ENCODE measurements at regions not wholly inside any gene's neighbourhood (a gene's known extent, or its start where the extent isn't known, plus 50 kb on each side); places are given as distances from the start of the nearest gene placed in this dataset.

DNA sequence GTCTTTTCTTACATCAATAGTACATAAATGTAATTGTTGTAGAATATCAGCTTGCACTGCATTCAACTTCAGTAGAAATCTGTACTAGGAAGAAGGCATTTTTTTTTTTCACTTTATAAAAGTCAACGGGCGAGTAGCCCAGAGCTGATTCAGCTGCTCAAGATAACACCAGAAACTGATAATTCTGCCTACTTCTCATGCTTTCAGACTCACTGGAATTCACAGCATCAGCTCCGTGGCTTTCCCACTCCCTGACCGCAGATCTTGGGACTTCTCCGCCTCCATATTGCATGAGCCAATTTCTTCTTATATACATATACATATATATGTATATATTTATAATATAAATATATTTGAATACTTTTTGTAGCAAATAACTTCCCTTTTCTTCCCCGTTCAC, 263.1 kb upstream of the RXFP2 start:
- no peak for TF ChIP-seq POLR2A (IDR thresholded peaks at IDR 0.05)
- TF ChIP-seq, protein P1, sequence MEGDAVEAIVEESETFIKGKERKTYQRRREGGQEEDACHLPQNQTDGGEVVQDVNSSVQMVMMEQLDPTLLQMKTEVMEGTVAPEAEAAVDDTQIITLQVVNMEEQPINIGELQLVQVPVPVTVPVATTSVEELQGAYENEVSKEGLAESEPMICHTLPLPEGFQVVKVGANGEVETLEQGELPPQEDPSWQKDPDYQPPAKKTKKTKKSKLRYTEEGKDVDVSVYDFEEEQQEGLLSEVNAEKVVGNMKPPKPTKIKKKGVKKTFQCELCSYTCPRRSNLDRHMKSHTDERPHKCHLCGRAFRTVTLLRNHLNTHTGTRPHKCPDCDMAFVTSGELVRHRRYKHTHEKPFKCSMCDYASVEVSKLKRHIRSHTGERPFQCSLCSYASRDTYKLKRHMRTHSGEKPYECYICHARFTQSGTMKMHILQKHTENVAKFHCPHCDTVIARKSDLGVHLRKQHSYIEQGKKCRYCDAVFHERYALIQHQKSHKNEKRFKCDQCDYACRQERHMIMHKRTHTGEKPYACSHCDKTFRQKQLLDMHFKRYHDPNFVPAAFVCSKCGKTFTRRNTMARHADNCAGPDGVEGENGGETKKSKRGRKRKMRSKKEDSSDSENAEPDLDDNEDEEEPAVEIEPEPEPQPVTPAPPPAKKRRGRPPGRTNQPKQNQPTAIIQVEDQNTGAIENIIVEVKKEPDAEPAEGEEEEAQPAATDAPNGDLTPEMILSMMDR (IDR thresholded peaks at IDR 0.05 in 4 of 5, conservative IDR thresholded peaks at IDR 0.05 in 1 of 5): no peak
